WERI-Rb-1 (cell line): ENCODE measurements at regions not wholly inside any gene's neighbourhood (a gene's known extent, or its start where the extent isn't known, plus 50 kb on each side); places are given as distances from the start of the nearest gene placed in this dataset.

ENCODE experiments used
- DNase-seq: peaks from one replicate; pipeline ENCODE4 v3.0.0-alpha.2; 2020
- H3K27ac ChIP-seq: fragments of 250-450 bp; sonication (Bioruptor Pico); 2 replicates; pipeline ENCODE4 v1.5.1; 2020; ENCODE audit warnings: mild to moderate bottlenecking, moderate library complexity
- H3K27me3 ChIP-seq: fragments of 250-450 bp; sonication (Bioruptor Pico); 2 replicates; pipeline ENCODE4 v1.5.1; 2021; ENCODE audit warnings: mild to moderate bottlenecking, low read depth, moderate library complexity; ENCODE audit not compliant: insufficient read depth, severe bottlenecking
- H3K36me3 ChIP-seq: fragments of 250-450 bp; sonication (Bioruptor Pico); 2 replicates; pipeline ENCODE4 v1.5.1; 2020; ENCODE audit warnings: mild to moderate bottlenecking, moderate library complexity
- H3K4me3 ChIP-seq: 2 replicates; pipeline ENCODE4 v1.5.1; 2011; ENCODE audit warnings: low read depth, mild to moderate bottlenecking, control low read depth, low read length
- H3K9me3 ChIP-seq: fragments of 250-450 bp; sonication (Bioruptor Pico); 2 replicates; pipeline ENCODE4 v1.5.1; 2021; ENCODE audit warnings: mild to moderate bottlenecking, moderate library complexity; ENCODE audit not compliant: severe bottlenecking
- CTCF ChIP-seq: IDR thresholded peaks from 2 replicates; pipeline ENCODE4 v1.5.1; 2011; ENCODE audit warnings: low read depth, mild to moderate bottlenecking, control low read depth, inconsistent platforms, low read length

GRCh38 chr4:116847616-116848015, 237.8 kb downstream of the TRAM1L1 start:
- no peak for TF ChIP-seq CTCF
- Histone ChIP-seq H3K9me3 (no peaks in the 10 kb centered on the region), H3K4me3 (no peak overlapping the region), H3K27ac (no peak overlapping the region), H3K27me3 (no peaks in the 10 kb centered on the region), H3K36me3 (no peaks in the 10 kb centered on the region)
- no peak for DNase-seq

GRCh38 chr4:116839826-116840225, 245.6 kb downstream of the TRAM1L1 start:
- no peaks in the 10 kb centered on the region for H3K9me3 ChIP-seq
- DNase-seq: no peak
- no peak for TF ChIP-seq CTCF
- H3K36me3 ChIP-seq: no peaks in the 10 kb centered on the region
- no peaks in the 10 kb centered on the region for H3K27me3 ChIP-seq
- H3K4me3 ChIP-seq: no peak overlapping the region
- H3K27ac ChIP-seq: no peak overlapping the region

- Histone ChIP-seq H3K36me3 (no peaks in the 10 kb centered on the region), H3K27ac (no peak overlapping the region), H3K4me3 (no peak overlapping the region), H3K27me3 (no peaks in the 10 kb centered on the region), H3K9me3 (no peaks in the 10 kb centered on the region)
- DNase-seq: no peak
- no peak for TF ChIP-seq CTCF
Measured at GRCh38 chr4:116838609-116839008, 246.8 kb downstream of the TRAM1L1 start.

- no peaks in the 10 kb centered on the region for H3K36me3 ChIP-seq
- no peaks in the 10 kb centered on the region for H3K9me3 ChIP-seq
- no peak overlapping the region for H3K27ac ChIP-seq
- H3K4me3 ChIP-seq: no peak overlapping the region
- DNase-seq: no peak
- H3K27me3 ChIP-seq: no peaks in the 10 kb centered on the region
- no peak for TF ChIP-seq CTCF
Measured at GRCh38 chr4:116829187-116829586, 256.2 kb downstream of the TRAM1L1 start.

GRCh38 chr4:116824172-116824571, 261.2 kb downstream of the TRAM1L1 start:
- no peaks in the 10 kb centered on the region for H3K27me3 ChIP-seq
- no peak for DNase-seq
- no peak for TF ChIP-seq CTCF
- no peak overlapping the region for H3K4me3 ChIP-seq
- H3K27ac ChIP-seq: no peak overlapping the region
- no peaks in the 10 kb centered on the region for H3K36me3 ChIP-seq
- no peaks in the 10 kb centered on the region for H3K9me3 ChIP-seq

GRCh38 chr4:116811730-116812129, 273.6 kb downstream of the TRAM1L1 start:
- TF ChIP-seq CTCF: no peak
- Histone ChIP-seq H3K27me3 (no peaks in the 10 kb centered on the region), H3K36me3 (no peaks in the 10 kb centered on the region), H3K9me3 (no peaks in the 10 kb centered on the region), H3K4me3 (no peak overlapping the region), H3K27ac (no peak overlapping the region)
- no peak for DNase-seq
